ENCODE measurements at regions not wholly inside any gene's neighbourhood (a gene's known extent, or its start where the extent isn't known, plus 50 kb on each side); places are given as distances from the start of the nearest gene placed in this dataset.

DNA sequence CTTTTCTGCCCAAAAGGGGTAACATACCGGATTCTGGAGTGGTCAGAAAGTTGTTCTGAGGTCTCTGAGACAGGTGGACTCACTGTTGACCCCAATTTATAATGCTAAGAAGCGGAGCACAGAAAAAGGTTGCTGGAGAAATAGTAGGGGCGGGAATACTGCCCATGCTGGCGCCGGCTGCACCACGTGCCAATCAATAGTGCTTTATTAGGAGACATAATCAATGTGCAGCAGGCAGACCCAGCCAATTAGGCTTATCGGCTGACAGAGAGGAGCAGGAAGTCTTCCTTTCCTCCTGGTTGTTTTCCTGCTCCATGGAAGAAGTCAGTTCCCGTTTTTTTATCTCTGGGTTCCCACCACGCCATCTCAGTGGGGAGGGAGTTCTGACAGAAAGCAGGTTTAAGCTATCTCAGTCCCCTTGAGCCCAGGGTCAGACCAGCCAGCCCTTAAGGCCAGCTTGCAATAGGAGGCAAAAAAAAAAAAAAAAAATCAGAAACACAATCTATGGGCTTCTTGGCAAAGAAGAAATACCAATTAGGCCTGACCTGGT, 68.2 kb upstream of the IRX6 start:
- no peaks in the 10 kb centered on the region for H3K79me2 ChIP-seq (ENCODE audit: control insufficient read depth, insufficient read depth, low read length)
- WGBS (ENCODE audit: insufficient coverage) = 50% methylated on average over 9 of the region's 9 CpGs
- intact Hi-C loops (cut with micrococcal nuclease) = no loop called here
- Mint-ChIP-seq H3K9me3 (ENCODE audit: insufficient read depth) (peaks cover 4% of the 10 kb centered on the region), H3K27ac (no peak overlapping the region), H3K27me3 (peaks cover 5% of the 10 kb centered on the region), H3K4me1 (no peaks in the 10 kb centered on the region), H3K4me3 (no peak overlapping the region)
- H4K20me1 ChIP-seq (ENCODE audit: control insufficient read depth, insufficient read depth, low read length, poor library complexity, severe bottlenecking) = no peaks in the 10 kb centered on the region
- no peak for TF ChIP-seq EZH2 (IDR thresholded peaks at IDR 0.05; ENCODE audit: borderline replicate concordance, insufficient read depth, low read depth, low read length, poor library complexity, severe bottlenecking)
- TF ChIP-seq CTCF (IDR thresholded peaks at IDR 0.05) = no peak
- no peak overlapping the region for H3K27ac ChIP-seq (ENCODE audit: low read length in 2 of 2)
- DNase-seq (no peak), ATAC-seq (ENCODE audit: low read depth) (no peak)
- H2AFZ ChIP-seq (ENCODE audit: insufficient read depth, low read depth, low read length, poor library complexity, severe bottlenecking) = no peak overlapping the region
- no peaks in the 10 kb centered on the region for H3K4me1 ChIP-seq (ENCODE audit: control insufficient read depth in 2 of 2, insufficient read depth in 2 of 2, low read length in 2 of 2)
- H3K27me3 ChIP-seq (replicated peaks in 1 of 4; ENCODE audit: control extremely low read depth in 1 of 4, control insufficient read depth in 3 of 4, insufficient read depth in 4 of 4, low read length in 3 of 4) = peaks cover 0 to 2% (median 0%) of the 10 kb centered on the region in 4 experiments
- H3K4me3 ChIP-seq (ENCODE audit: control extremely low read depth in 1 of 5, extremely low read depth in 1 of 5, insufficient read depth in 1 of 5, low read depth in 2 of 5, low read length in 4 of 5) = no peak overlapping the region
- H3K9ac ChIP-seq (ENCODE audit: low read length) = no peak overlapping the region
- no peaks in the 10 kb centered on the region for H3K36me3 ChIP-seq (replicated peaks in 1 of 2; ENCODE audit: control extremely low read depth in 1 of 2, control insufficient read depth in 1 of 2, extremely low read depth in 1 of 2, insufficient read depth in 2 of 2, low read length in 1 of 2)
- CTCF ChIA-PET = no interaction called here
- H3K9me3 ChIP-seq (ENCODE audit: control extremely low read depth in 1 of 3, control insufficient read depth in 2 of 3, insufficient read depth in 1 of 3, low read length in 2 of 3) = peaks cover 0 to 3% (median 0%) of the 10 kb centered on the region in 3 donors
- POLR2A ChIA-PET = no interaction called here
- H3K4me2 ChIP-seq (replicated peaks; ENCODE audit: low read depth, low read length, poor library complexity, severe bottlenecking) = no peak overlapping the region

- TF ChIP-seq EZH2 (IDR thresholded peaks at IDR 0.05; ENCODE audit: borderline replicate concordance, insufficient read depth, low read depth, low read length, poor library complexity, severe bottlenecking) (no peak), CTCF (IDR thresholded peaks at IDR 0.05) (no peak)
- Histone ChIP-seq H3K9ac (ENCODE audit: low read length) (no peak overlapping the region), H3K9me3 (ENCODE audit: control extremely low read depth in 1 of 3, control insufficient read depth in 2 of 3, insufficient read depth in 1 of 3, low read length in 2 of 3) (peaks cover 0 to 3% (median 0%) of the 10 kb centered on the region in 3 donors), H3K79me2 (ENCODE audit: control insufficient read depth, insufficient read depth, low read length) (no peaks in the 10 kb centered on the region), H3K4me2 (replicated peaks; ENCODE audit: low read depth, low read length, poor library complexity, severe bottlenecking) (no peak overlapping the region), H3K4me3 (ENCODE audit: control extremely low read depth in 1 of 5, extremely low read depth in 1 of 5, insufficient read depth in 1 of 5, low read depth in 2 of 5, low read length in 4 of 5) (no peak overlapping the region), H3K27me3 (replicated peaks in 1 of 4; ENCODE audit: control extremely low read depth in 1 of 4, control insufficient read depth in 3 of 4, insufficient read depth in 4 of 4, low read length in 3 of 4) (peaks cover 0 to 2% (median 0%) of the 10 kb centered on the region in 4 experiments), H3K27ac (ENCODE audit: low read length in 2 of 2) (no peak overlapping the region), H2AFZ (ENCODE audit: insufficient read depth, low read depth, low read length, poor library complexity, severe bottlenecking) (no peak overlapping the region), H4K20me1 (ENCODE audit: control insufficient read depth, insufficient read depth, low read length, poor library complexity, severe bottlenecking) (no peaks in the 10 kb centered on the region), H3K36me3 (replicated peaks in 1 of 2; ENCODE audit: control extremely low read depth in 1 of 2, control insufficient read depth in 1 of 2, extremely low read depth in 1 of 2, insufficient read depth in 2 of 2, low read length in 1 of 2) (no peaks in the 10 kb centered on the region), H3K4me1 (ENCODE audit: control insufficient read depth in 2 of 2, insufficient read depth in 2 of 2, low read length in 2 of 2) (no peaks in the 10 kb centered on the region)
- intact Hi-C loops (cut with micrococcal nuclease) = no loop called here
- Mint-ChIP-seq H3K27ac (no peak overlapping the region), H3K9me3 (ENCODE audit: insufficient read depth) (peaks cover 4% of the 10 kb centered on the region), H3K4me1 (no peaks in the 10 kb centered on the region), H3K27me3 (peaks cover under 1% of the 10 kb centered on the region), H3K4me3 (no peak overlapping the region)
- POLR2A ChIA-PET = no interaction called here
- ATAC-seq (ENCODE audit: low read depth) (no peak), DNase-seq (no peak)
- CTCF ChIA-PET = interaction anchor here (1.2 kb wide), 1 partner anchor 17 kb away, joined by 3 read pairs; no protein-coding TSS in a partner anchor
- WGBS (ENCODE audit: insufficient coverage) = 93% methylated on average over 16 of the region's 20 CpGs
Measured at GRCh38 chr16:55256412-55257016, 67.5 kb upstream of the IRX6 start.
